ENCODE measurements at regions not wholly inside any gene's neighbourhood (a gene's known extent, or its start where the extent isn't known, plus 50 kb on each side); places are given as distances from the start of the nearest gene placed in this dataset.

- H3K4me3 ChIP-seq (ENCODE audit: low read length) = no peak overlapping the region
- TF ChIP-seq CTCF (IDR thresholded peaks at IDR 0.05; ENCODE audit: insufficient read depth, low read depth, low read length, missing control alignments) = no peak
- no peak for DNase-seq (ENCODE audit: low read depth)
Observed at GRCh38 chr1:37147906-37148305, 113.6 kb upstream of the GRIK3 start.

- TF ChIP-seq CTCF (IDR thresholded peaks at IDR 0.05; ENCODE audit: insufficient read depth, low read depth, low read length, missing control alignments) = no peak
- no peak for DNase-seq (ENCODE audit: low read depth)
- no peak overlapping the region for H3K4me3 ChIP-seq (ENCODE audit: low read length)
Observed at GRCh38 chr1:37148663-37149062, 114.3 kb upstream of the GRIK3 start.

GRCh38 chr1:37149296-37149695 is 115.0 kb upstream of the GRIK3 start:
- TF ChIP-seq CTCF (IDR thresholded peaks at IDR 0.05; ENCODE audit: insufficient read depth, low read depth, low read length, missing control alignments) = no peak
- no peak overlapping the region for H3K4me3 ChIP-seq (ENCODE audit: low read length)
- DNase-seq (ENCODE audit: low read depth) = no peak

- no peak overlapping the region for H3K4me3 ChIP-seq (ENCODE audit: low read length)
- TF ChIP-seq CTCF (IDR thresholded peaks at IDR 0.05; ENCODE audit: insufficient read depth, low read depth, low read length, missing control alignments) = no peak
- no peak for DNase-seq (ENCODE audit: low read depth)
Observed at GRCh38 chr1:37150986-37151385, 116.7 kb upstream of the GRIK3 start.

GRCh38 chr1:37151789-37152188 is 117.5 kb upstream of the GRIK3 start:
- H3K4me3 ChIP-seq (ENCODE audit: low read length) = no peak overlapping the region
- no peak for DNase-seq (ENCODE audit: low read depth)
- no peak for TF ChIP-seq CTCF (IDR thresholded peaks at IDR 0.05; ENCODE audit: insufficient read depth, low read depth, low read length, missing control alignments)

GRCh38 chr1:37152491-37152890 is 118.2 kb upstream of the GRIK3 start:
- H3K4me3 ChIP-seq (ENCODE audit: low read length) = no peak overlapping the region
- no peak for TF ChIP-seq CTCF (IDR thresholded peaks at IDR 0.05; ENCODE audit: insufficient read depth, low read depth, low read length, missing control alignments)

More at GRCh38 chr1:37152491-37152890, 118.2 kb upstream of the GRIK3 start:
- DNase-seq (ENCODE audit: low read depth) = no peak
